ENCODE measurements at regions not wholly inside any gene's neighbourhood (a gene's known extent, or its start where the extent isn't known, plus 50 kb on each side); places are given as distances from the start of the nearest gene placed in this dataset.

- TF ChIP-seq, protein P1, sequence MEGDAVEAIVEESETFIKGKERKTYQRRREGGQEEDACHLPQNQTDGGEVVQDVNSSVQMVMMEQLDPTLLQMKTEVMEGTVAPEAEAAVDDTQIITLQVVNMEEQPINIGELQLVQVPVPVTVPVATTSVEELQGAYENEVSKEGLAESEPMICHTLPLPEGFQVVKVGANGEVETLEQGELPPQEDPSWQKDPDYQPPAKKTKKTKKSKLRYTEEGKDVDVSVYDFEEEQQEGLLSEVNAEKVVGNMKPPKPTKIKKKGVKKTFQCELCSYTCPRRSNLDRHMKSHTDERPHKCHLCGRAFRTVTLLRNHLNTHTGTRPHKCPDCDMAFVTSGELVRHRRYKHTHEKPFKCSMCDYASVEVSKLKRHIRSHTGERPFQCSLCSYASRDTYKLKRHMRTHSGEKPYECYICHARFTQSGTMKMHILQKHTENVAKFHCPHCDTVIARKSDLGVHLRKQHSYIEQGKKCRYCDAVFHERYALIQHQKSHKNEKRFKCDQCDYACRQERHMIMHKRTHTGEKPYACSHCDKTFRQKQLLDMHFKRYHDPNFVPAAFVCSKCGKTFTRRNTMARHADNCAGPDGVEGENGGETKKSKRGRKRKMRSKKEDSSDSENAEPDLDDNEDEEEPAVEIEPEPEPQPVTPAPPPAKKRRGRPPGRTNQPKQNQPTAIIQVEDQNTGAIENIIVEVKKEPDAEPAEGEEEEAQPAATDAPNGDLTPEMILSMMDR (conservative IDR thresholded peaks at IDR 0.05; ENCODE audit: low read depth, low read length), result no peak
- TF ChIP-seq EZH2 (IDR thresholded peaks at IDR 0.05; ENCODE audit: borderline replicate concordance, low read depth, low read length, poor library complexity, severe bottlenecking), result no peak
Observed at GRCh38 chr2:19479666-19480065, 121.2 kb upstream of the OSR1 start.
